Vagina (tissue), 2 donors: ENCODE measurements at regions not wholly inside any gene's neighbourhood (a gene's known extent, or its start where the extent isn't known, plus 50 kb on each side); places are given as distances from the start of the nearest gene placed in this dataset.

ENCODE experiments used
- DNase-seq, 2 donors: peaks; one replicate each; pipeline ENCODE4 v3.0.0-alpha.2; 2017; ENCODE audit errors: extremely low spot score in 2 of 2
- H3K27ac ChIP-seq: fragments of 200-600 bp; sonication (generic); one replicate; pipeline ENCODE4 v1.5.1; 2019
- H3K27me3 ChIP-seq: fragments of 200-600 bp; sonication (generic); one replicate; pipeline ENCODE4 v1.5.1; 2019
- H3K36me3 ChIP-seq, 2 donors: fragments of 200-600 bp; sonication (generic); one replicate each; pipeline ENCODE4 v1.5.1; 2017 to 2019
- H3K4me1 ChIP-seq: fragments of 200-600 bp; sonication (generic); one replicate; pipeline ENCODE4 v1.5.1; 2019
- H3K4me3 ChIP-seq, 2 donors: fragments of 200-600 bp; sonication (generic); 1 replicate in 1 of 2; 2 replicates in 1 of 2; pipeline ENCODE4 v1.5.1; 2016 to 2019
- H3K9me3 ChIP-seq: fragments of 200-600 bp; sonication (generic); one replicate; pipeline ENCODE4 v1.5.1; 2019
- POLR2A ChIP-seq, 2 donors: fragments of 450-650 bp; IDR thresholded peaks; one replicate each; pipeline ENCODE4 v1.6.1; 2017; ENCODE audit warnings: antibody characterized with exemption in 2 of 2, mild to moderate bottlenecking in 2 of 2, moderate library complexity in 2 of 2
- POLR2AphosphoS5 ChIP-seq, 2 donors: sonication (generic); formaldehyde crosslinking; IDR thresholded peaks; one replicate each; pipeline ENCODE4 v1.9.0; 2017; ENCODE audit warnings: antibody characterized with exemption in 2 of 2, mild to moderate bottlenecking in 2 of 2, low read depth in 1 of 2; ENCODE audit not compliant: insufficient read depth in 1 of 2
- intact Hi-C: fragments of 100-400 bp; cut with DNase I; formaldehyde crosslinking; loops from one replicate; pipeline ENCODE4 v1.15.1; 2023
- TF ChIP-seq, protein P1 (sequence below), 3 experiments: fragments of 450-650 bp in 2 of 3; fragments of 200-600 bp in 1 of 3; sonication (generic) in 1 of 3; IDR thresholded peaks; one replicate each; pipeline ENCODE4 v1.5.1; 2017 to 2019; ENCODE audit warnings: antibody characterized with exemption in 3 of 3, mild to moderate bottlenecking in 2 of 3, moderate library complexity in 2 of 3

DNA sequence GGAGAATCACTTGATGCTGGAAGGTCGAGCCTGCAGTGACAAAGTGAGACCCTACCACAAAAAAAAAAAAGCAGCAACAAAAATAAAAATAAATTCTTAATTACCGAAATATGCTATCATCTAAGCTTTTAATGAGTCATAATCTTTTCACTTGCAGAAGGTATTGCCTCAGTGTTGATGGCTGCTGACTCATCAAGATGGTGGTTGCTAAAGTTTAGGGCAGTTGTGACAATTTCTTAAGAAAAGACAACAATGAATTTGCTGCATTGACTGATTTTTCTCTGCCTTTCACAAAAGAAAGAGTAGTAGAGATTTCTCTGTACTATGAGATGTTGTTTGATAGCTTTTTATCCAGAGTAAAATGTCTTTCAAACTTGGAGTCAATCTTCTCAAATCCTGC is 1809.0 kb downstream of the SUCLG1 start:
- H3K9me3 ChIP-seq: no peaks in the 10 kb centered on the region
- H3K27ac ChIP-seq: no peak overlapping the region
- intact Hi-C loops: no loop called here
- no peaks in the 10 kb centered on the region for H3K36me3 ChIP-seq
- H3K4me1 ChIP-seq: no peaks in the 10 kb centered on the region
- DNase-seq: no peak
- no peaks in the 10 kb centered on the region for H3K27me3 ChIP-seq
- no peak overlapping the region for H3K4me3 ChIP-seq
- TF ChIP-seq POLR2AphosphoS5 (IDR thresholded peaks at IDR 0.05; ENCODE audit: insufficient read depth in 1 of 2, low read depth in 1 of 2): no peak
- TF ChIP-seq POLR2A (IDR thresholded peaks at IDR 0.05): no peak
- TF ChIP-seq, protein P1, sequence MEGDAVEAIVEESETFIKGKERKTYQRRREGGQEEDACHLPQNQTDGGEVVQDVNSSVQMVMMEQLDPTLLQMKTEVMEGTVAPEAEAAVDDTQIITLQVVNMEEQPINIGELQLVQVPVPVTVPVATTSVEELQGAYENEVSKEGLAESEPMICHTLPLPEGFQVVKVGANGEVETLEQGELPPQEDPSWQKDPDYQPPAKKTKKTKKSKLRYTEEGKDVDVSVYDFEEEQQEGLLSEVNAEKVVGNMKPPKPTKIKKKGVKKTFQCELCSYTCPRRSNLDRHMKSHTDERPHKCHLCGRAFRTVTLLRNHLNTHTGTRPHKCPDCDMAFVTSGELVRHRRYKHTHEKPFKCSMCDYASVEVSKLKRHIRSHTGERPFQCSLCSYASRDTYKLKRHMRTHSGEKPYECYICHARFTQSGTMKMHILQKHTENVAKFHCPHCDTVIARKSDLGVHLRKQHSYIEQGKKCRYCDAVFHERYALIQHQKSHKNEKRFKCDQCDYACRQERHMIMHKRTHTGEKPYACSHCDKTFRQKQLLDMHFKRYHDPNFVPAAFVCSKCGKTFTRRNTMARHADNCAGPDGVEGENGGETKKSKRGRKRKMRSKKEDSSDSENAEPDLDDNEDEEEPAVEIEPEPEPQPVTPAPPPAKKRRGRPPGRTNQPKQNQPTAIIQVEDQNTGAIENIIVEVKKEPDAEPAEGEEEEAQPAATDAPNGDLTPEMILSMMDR (IDR thresholded peaks at IDR 0.05): no peak

DNA sequence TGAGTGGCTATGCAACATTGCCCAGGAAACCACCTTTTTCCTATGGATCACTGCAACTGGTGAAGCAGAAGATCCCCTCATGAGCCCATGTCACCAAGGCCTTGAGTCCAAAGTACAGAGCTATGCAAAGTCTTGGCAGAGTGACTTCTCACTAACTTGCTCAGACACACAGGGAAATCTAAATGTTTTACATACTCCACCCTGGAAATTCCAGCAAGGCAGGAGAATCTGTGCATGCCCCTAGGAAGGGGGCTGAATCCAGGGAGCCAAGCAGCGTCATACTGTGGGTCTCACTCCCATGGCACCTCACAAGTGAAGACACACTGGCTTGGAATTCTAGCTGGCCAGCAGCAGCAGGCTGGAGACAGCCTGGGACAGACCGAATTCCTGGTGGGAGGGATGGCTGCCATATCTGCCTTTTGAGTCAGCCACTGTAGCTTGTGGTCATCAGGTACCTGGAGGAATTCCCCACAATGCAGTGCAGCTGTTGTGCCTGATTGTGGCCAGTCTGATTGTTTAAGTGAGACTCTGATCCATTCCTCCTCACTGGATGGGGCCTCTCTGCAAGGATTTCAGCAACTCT is 1817.4 kb downstream of the SUCLG1 start:
- DNase-seq: no peak
- no peak overlapping the region for H3K4me3 ChIP-seq
- no peak overlapping the region for H3K27ac ChIP-seq
- no peaks in the 10 kb centered on the region for H3K4me1 ChIP-seq
- no peaks in the 10 kb centered on the region for H3K36me3 ChIP-seq
- H3K9me3 ChIP-seq: no peaks in the 10 kb centered on the region
- no peaks in the 10 kb centered on the region for H3K27me3 ChIP-seq
- intact Hi-C loops: no loop called here
- TF ChIP-seq, protein P1 (IDR thresholded peaks at IDR 0.05): no peak
- TF ChIP-seq POLR2A (IDR thresholded peaks at IDR 0.05): no peak
- TF ChIP-seq POLR2AphosphoS5 (IDR thresholded peaks at IDR 0.05; ENCODE audit: insufficient read depth in 1 of 2, low read depth in 1 of 2): no peak

DNA sequence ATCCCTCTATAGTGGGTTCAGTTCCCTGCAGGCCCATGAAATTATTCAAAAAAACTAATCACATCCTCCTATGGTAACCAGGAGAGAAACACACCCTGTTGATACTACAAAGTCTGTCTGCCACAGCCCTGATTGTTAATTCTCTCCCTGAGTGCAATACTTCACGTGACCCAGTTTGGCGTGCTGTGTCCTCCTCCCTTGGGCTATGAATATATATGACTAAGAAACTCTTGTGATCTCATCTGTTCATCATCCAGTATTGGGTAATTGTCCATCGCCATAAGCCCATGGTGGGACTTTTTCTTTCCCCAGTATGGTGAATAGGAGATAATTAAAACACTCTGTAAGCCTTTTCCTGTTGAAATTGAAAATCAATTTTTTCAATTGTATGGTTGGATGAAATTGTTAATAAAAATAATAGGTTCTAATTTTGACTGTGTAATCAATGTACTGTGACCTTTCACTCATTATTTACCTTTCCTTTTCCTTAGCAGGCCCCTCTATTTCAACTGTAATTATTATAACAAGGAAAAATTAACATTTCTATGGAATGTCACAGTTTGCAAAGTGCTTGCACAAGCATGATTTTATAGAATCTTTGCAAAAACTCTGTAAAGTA is 1822.6 kb downstream of the SUCLG1 start:
- intact Hi-C loops: no loop called here
- no peaks in the 10 kb centered on the region for H3K9me3 ChIP-seq
- no peaks in the 10 kb centered on the region for H3K4me1 ChIP-seq
- H3K27ac ChIP-seq: no peak overlapping the region
- H3K27me3 ChIP-seq: no peaks in the 10 kb centered on the region
- no peaks in the 10 kb centered on the region for H3K36me3 ChIP-seq
- H3K4me3 ChIP-seq: no peak overlapping the region
- TF ChIP-seq POLR2AphosphoS5 (IDR thresholded peaks at IDR 0.05; ENCODE audit: insufficient read depth in 1 of 2, low read depth in 1 of 2): no peak
- no peak for TF ChIP-seq POLR2A (IDR thresholded peaks at IDR 0.05)
- TF ChIP-seq, protein P1 (IDR thresholded peaks at IDR 0.05): no peak
- DNase-seq: no peak

- TF ChIP-seq POLR2A (IDR thresholded peaks at IDR 0.05) (no peak), POLR2AphosphoS5 (IDR thresholded peaks at IDR 0.05; ENCODE audit: insufficient read depth in 1 of 2, low read depth in 1 of 2) (no peak)
- TF ChIP-seq, protein P1 (IDR thresholded peaks at IDR 0.05): no peak
- no peaks in the 10 kb centered on the region for H3K36me3 ChIP-seq
Measured at GRCh38 chr2:82599021-82599420, 1860.1 kb downstream of the SUCLG1 start.

DNA sequence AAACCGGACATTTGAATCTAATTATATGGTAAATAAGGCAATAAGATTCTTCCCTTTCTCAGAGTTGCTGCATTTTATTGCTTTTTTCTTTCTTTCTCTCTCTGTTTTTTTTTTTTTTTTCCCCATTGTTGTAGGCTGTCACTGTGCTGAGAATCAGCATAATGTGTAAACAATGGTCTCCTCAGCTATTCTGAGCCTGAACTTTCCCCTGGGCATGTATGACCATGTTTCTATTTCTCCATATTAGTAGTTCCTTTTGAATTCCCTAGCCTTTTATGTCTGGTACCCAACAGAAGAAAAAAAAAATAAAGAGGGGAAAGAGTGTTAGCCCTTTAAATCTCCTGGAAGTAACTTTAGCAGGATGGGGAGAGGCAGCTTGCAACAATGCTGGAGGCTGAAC is 1862.5 kb downstream of the SUCLG1 start:
- intact Hi-C loops: no loop called here
- no peak for DNase-seq
- TF ChIP-seq POLR2A (IDR thresholded peaks at IDR 0.05) (no peak), POLR2AphosphoS5 (IDR thresholded peaks at IDR 0.05; ENCODE audit: insufficient read depth in 1 of 2, low read depth in 1 of 2) (no peak)
- TF ChIP-seq, protein P1 (IDR thresholded peaks at IDR 0.05): no peak
- Histone ChIP-seq H3K4me1 (no peaks in the 10 kb centered on the region), H3K9me3 (no peaks in the 10 kb centered on the region), H3K27me3 (no peaks in the 10 kb centered on the region), H3K36me3 (no peaks in the 10 kb centered on the region), H3K4me3 (no peak overlapping the region), H3K27ac (no peak overlapping the region)

More at GRCh38 chr2:82599021-82599420, 1860.1 kb downstream of the SUCLG1 start:
- Histone ChIP-seq H3K27me3 (no peaks in the 10 kb centered on the region), H3K4me1 (no peaks in the 10 kb centered on the region), H3K4me3 (no peak overlapping the region), H3K9me3 (no peaks in the 10 kb centered on the region), H3K27ac (no peak overlapping the region)
- DNase-seq: no peak
- intact Hi-C loops: no loop called here
